Activated naive CD8-positive, alpha-beta T cell treated with anti-CD3 and anti-CD28 coated beads, Interleukin-2, amount 50 U/mL, for 16 hours (primary cell): ENCODE measurements at regions not wholly inside any gene's neighbourhood (a gene's known extent, or its start where the extent isn't known, plus 50 kb on each side); places are given as distances from the start of the nearest gene placed in this dataset.
"Not testable (repeated sequence)": the region's sequence is repeated elsewhere in the genome, so short reads cannot be mapped to it uniquely, and the experiment has no call there.

Experiments used
- DNase-seq: peaks from one replicate; pipeline ENCODE4 v3.0.0-alpha.2; 2020; ENCODE audit warnings: low read depth, low spot score

DNA sequence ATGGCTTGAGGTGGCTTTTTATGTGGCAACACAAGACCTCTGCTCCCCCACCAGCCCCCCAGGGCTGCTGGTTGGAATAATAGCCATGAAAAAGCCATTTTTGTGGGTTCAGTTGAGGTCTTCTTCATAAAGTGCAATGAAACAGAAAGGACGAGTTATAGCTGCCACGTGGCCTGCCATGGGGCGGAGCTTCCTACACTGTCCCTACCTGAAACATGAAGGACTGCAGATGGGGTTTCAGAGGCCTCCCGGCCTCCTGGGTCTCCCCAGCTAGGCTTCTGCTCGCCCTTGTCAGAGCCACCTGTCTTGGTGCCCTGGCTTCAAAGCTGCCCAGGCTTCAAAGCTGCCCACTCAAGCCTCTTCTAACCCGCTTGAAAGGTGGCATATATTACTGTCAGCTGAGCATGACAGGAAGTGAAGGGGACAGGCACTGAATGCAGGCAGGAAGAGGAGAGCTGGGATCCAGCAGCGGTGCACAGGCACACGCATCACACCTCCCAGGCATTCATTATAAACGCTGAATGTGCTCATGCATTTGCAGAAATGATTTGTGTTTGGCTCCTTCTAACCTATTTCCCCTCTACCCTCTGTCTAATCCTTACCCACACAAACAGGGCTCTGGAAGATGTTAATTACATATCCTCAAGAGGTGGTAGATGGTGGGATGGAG lies 245.9 kb upstream of the PODXL start:
- DNase-seq, result no peak

GRCh38 chr7:131800531-131800930 lies 244.1 kb upstream of the PODXL start:
- DNase-seq, result no peak

- DNase-seq, result no peak
Observed at GRCh38 chr7:131800008-131800407, 243.6 kb upstream of the PODXL start.

- DNase-seq, result no peak
Observed at GRCh38 chr7:131797841-131798240, 241.4 kb upstream of the PODXL start.

GRCh38 chr7:131795400-131795799 lies 239.0 kb upstream of the PODXL start:
- DNase-seq, result no peak

DNA sequence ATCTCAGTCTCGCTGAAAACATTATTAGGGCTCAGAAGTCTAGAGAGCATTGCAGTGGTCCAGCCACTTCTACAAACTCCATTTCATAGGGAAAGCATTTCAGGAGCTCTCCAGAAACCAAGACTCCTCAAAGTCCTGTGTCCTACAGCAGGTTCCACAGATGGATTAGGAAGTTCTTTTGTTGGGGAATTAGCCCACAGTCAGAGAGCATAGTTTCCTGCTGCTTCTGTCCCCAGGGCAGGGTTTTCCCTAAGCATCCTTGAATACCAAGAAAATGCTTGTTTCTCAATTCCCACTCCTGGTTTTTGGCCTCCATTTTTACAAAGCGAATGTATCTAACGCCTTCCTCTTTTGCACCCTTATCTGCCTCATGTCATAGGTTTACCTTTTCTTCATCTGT lies 235.9 kb upstream of the PODXL start:
- no peak for DNase-seq

- DNase-seq, result no peak
Observed at GRCh38 chr7:131787101-131787500, 230.7 kb upstream of the PODXL start.

GRCh38 chr7:131786204-131786603 lies 229.8 kb upstream of the PODXL start:
- DNase-seq, result no peak

GRCh38 chr7:131778601-131779000 lies 222.2 kb upstream of the PODXL start:
- DNase-seq, result no peak

GRCh38 chr7:131774419-131775220 lies 218.2 kb upstream of the PODXL start:
- DNase-seq, result no peak

DNA sequence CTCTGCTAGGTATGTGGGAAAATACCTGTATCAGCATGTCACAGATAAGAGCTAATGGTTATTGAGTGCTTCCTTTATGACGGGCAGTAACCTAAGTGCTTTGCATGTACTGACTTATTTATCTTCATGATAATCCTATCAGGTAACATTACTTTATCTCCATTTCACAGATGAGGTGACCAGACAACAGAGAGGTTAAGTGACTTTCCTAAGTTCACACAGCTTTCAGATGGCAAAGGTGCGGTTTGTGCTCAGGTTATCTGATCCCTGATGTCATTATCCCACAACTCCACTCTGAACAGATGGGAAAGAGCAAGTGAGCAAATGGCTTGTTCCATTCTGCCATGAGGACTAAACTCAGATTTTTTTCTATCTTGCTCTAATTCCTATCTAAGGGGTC lies 217.0 kb upstream of the PODXL start:
- no peak for DNase-seq

DNA sequence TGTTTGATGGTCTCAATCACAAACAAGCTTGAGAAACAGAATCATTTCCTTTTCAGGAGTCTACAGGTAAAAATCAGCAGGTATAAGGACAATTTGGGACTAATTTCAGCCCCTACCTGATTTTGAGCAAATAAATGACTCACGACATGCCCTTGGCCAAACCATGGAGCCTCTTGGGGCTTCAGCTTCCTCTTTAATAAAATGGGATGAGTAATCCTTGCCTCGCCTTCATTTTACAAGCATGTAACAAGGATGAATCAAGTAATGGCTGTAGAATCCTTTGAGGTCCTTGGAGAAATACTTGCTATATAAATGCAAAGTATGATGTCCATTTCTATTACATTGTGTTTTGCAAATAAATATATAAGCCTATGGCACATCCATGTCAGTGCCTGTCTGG lies 212.8 kb upstream of the PODXL start:
- no peak for DNase-seq

- DNase-seq, result no peak
Observed at GRCh38 chr7:131767591-131767990, 211.2 kb upstream of the PODXL start.

GRCh38 chr7:131765575-131765974 lies 209.1 kb upstream of the PODXL start:
- DNase-seq, result no peak

- no peak for DNase-seq
Observed at GRCh38 chr7:131764143-131764775, 207.8 kb upstream of the PODXL start.

- no peak for DNase-seq
Observed at GRCh38 chr7:131762753-131763152, 206.3 kb upstream of the PODXL start.

GRCh38 chr7:131755801-131756200 lies 199.4 kb upstream of the PODXL start:
- not testable (repeated sequence) for DNase-seq

- DNase-seq, result no peak
Observed at GRCh38 chr7:131753620-131754222, 197.3 kb upstream of the PODXL start.

- DNase-seq, result no peak
Observed at GRCh38 chr7:131747658-131748232, 191.3 kb upstream of the PODXL start.

DNA sequence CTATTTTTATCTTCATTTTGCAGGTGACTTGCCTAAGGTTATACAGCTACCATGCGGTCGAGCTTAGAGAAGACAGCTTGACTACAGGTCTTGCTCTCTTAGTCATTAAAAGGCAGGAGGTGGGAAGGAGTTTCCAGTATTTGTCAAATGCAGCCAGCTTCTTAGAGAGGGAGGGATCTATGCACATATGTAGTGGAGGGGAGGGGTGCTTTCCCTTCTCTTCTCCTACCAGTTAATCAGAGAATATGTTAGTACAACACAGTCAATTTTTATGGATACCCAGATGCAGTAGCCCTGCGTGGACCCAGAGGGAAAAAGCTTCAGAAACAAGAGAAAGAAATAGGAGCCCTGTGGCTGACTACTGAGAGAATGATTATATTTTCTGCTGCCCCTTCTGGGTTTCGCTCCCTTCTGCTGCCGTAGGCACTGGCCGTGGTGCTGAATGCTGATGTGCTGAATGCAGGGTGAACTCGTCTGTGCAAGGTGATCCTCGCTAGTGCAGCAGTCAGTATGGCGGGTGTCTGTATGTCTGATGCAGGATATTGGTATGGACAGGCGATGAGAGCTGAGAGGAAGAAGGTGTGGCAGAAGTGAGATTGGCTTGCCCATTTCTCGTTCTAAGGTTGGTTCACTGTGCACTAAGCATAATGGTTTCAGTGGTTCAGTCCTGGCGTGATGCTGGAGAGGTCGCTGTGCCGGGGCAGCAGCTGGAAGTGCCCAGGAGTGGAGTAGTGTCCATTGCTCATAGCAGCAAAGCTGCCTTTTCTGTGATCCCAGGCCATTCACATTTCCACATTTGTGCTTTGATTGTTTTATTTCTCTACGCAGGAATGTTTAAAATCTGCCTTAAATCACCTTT lies 189.2 kb upstream of the PODXL start:
- DNase-seq, result no peak

GRCh38 chr7:131741446-131741845 lies 185.0 kb upstream of the PODXL start:
- no peak for DNase-seq
